ENCODE measurements at regions not wholly inside any gene's neighbourhood (a gene's known extent, or its start where the extent isn't known, plus 50 kb on each side); places are given as distances from the start of the nearest gene placed in this dataset.

GRCh38 chr7:115516341-115516740, 514.2 kb downstream of the TFEC start:
- Histone ChIP-seq H3K9ac (replicated peaks in 1 of 4; ENCODE audit: extremely low read depth in 1 of 4, low read depth in 3 of 4, low read length in 3 of 4) (no peak overlapping the region), H3K79me2 (ENCODE audit: control insufficient read depth in 1 of 2, insufficient read depth in 2 of 2, low read length in 2 of 2) (no peaks in the 10 kb centered on the region), H2BK5ac (ENCODE audit: low read depth, low read length) (no peak overlapping the region), H2BK12ac (ENCODE audit: low read depth, low read length) (no peak overlapping the region), H3K79me1 (ENCODE audit: low read depth, low read length) (no peaks in the 10 kb centered on the region), H3K4ac (replicated peaks; ENCODE audit: insufficient read length, low read depth, low read length) (no peak overlapping the region), H4K8ac (ENCODE audit: extremely low read depth, insufficient read depth, low read length) (no peak overlapping the region), H3K23ac (ENCODE audit: insufficient read length) (no peak overlapping the region), H3K27ac (ENCODE audit: low read depth, low read length) (no peak overlapping the region), H3K4me3 (ENCODE audit: extremely low read depth in 1 of 4, insufficient read depth in 2 of 4, low read depth in 3 of 4, low read length in 4 of 4) (no peak overlapping the region), H3K18ac (ENCODE audit: extremely low read depth, low read length) (no peak overlapping the region), H2BK15ac (ENCODE audit: low read length) (no peak overlapping the region), H4K20me1 (replicated peaks in 1 of 2; ENCODE audit: control insufficient read depth in 1 of 2, insufficient read depth in 2 of 2, low read length in 2 of 2) (no peaks in the 10 kb centered on the region), H3K4me1 (replicated peaks in 1 of 4; ENCODE audit: control insufficient read depth in 3 of 4, insufficient read depth in 4 of 4, low read length in 3 of 4) (no peaks in the 10 kb centered on the region), H3K4me2 (ENCODE audit: insufficient read depth in 1 of 2, low read depth in 2 of 2, low read length in 2 of 2) (no peak overlapping the region), H3K23me2 (ENCODE audit: low read depth, low read length) (no peaks in the 10 kb centered on the region), H4K91ac (replicated peaks; ENCODE audit: insufficient read length, low read length) (no peak overlapping the region), H3K14ac (ENCODE audit: insufficient read length) (no peak overlapping the region), H2BK120ac (replicated peaks; ENCODE audit: low read depth, low read length) (no peak overlapping the region), H3K9me3 (ENCODE audit: insufficient read depth in 2 of 2, low read depth in 1 of 2, low read length in 1 of 2) (peaks cover 0 to 5% of the 10 kb centered on the region in 2 experiments; a peak in 2 of 4 replicates), H2AFZ (ENCODE audit: low read length) (no peak overlapping the region), H2BK20ac (ENCODE audit: low read length) (no peak overlapping the region), H3K36me3 (ENCODE audit: control insufficient read depth in 2 of 4, insufficient read depth in 4 of 4, low read length in 3 of 4) (no peaks in the 10 kb centered on the region), H4K5ac (ENCODE audit: insufficient read length, low read depth, low read length) (no peak overlapping the region), H2AK5ac (ENCODE audit: low read depth, low read length) (no peak overlapping the region), H3K56ac (replicated peaks; ENCODE audit: insufficient read length, low read depth, low read length) (no peak overlapping the region), H3K27me3 (replicated peaks in 1 of 4; ENCODE audit: control insufficient read depth in 3 of 4, extremely low read depth in 1 of 4, insufficient read depth in 3 of 4, low read length in 3 of 4) (no peaks in the 10 kb centered on the region)
- ChIA-PET POLR2A (ENCODE audit: partially characterized antibody) (no interaction called here), CTCF (ENCODE audit: partially characterized antibody) (no interaction called here)
- WGBS, 2 experiments (ENCODE audit: extremely low coverage in 1 of 2, insufficient coverage in 1 of 2, insufficient read length in 1 of 2, insufficient replicate concordance in 2 of 2, low coverage in 1 of 2, low lambda C conversion rate in 2 of 2, missing lambda C conversion rate in 1 of 2): 88% methylated on average over 2 of the region's 2 CpGs; no CpG with 5 or more reads in 1 of the 2 experiments
- no peak for TF ChIP-seq SAP30 (IDR thresholded peaks at IDR 0.05; ENCODE audit: insufficient read depth, insufficient replicate concordance, low read length)
- DNase-seq (ENCODE audit: low read depth in 1 of 2, low spot score in 2 of 2) (no peak), FAIRE-seq (no peak)
